HG02884 (cell line): ENCODE measurements at regions not wholly inside any gene's neighbourhood (a gene's known extent, or its start where the extent isn't known, plus 50 kb on each side); places are given as distances from the start of the nearest gene placed in this dataset.

ENCODE experiments used
- ATAC-seq: cut with Tn5 transposase; IDR thresholded peaks from one replicate; pipeline ENCODE4 v1.9.1; 2021; ENCODE audit warnings: mild to moderate bottlenecking, moderate library complexity; ENCODE audit not compliant: unreplicated experiment

GRCh38 chr22:49240016-49240380, 587.7 kb downstream of the BRD1 start:
- no peak for ATAC-seq

GRCh38 chr22:49239264-49240015, 588.2 kb downstream of the BRD1 start:
- no peak for ATAC-seq

DNA sequence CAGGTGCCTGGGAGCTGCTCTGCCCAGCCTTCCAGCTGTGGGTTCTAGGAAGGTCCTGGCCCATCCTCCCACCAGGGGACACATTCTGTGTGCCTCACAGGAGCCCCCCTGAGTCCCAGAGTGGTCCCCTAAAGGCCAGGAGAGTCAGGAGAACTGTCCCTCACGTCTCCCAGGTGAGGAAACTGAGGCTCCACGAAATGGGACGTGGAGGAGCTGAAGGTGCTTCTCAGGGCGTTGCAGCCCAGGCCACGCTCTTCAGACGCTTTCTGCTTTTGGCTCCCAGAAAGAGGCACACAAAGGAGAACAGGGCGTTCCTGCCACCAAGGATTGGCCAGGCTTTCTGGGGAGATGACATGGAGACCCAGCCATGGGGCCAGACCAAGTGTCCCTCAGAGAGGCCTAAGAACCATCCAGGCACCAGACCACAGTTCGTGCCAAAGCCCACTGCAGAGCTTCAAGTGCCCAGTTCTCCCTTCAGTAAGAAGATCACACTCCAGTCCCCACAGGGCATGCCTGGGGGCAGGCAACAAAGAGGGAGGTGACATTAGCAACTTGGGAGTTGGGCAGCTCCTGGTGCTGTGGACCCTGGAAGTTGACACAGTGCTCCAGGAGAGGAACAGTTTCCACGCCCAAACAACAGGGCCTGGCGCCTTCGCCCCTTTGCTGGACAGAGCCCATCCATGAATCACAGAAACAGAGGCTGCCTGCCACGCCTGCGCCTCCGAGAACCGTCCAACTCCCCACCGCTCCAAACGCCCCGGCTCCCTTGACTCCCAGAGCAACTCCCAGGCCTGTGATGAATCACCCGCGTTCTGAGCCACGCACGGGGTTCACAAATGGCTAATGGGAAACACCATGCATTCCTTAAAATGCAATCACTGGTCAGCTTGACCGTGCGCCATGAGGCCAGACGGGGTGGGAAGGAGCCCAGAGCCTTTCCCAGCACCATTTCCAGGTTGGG, 589.2 kb downstream of the BRD1 start:
- ATAC-seq: no peak

DNA sequence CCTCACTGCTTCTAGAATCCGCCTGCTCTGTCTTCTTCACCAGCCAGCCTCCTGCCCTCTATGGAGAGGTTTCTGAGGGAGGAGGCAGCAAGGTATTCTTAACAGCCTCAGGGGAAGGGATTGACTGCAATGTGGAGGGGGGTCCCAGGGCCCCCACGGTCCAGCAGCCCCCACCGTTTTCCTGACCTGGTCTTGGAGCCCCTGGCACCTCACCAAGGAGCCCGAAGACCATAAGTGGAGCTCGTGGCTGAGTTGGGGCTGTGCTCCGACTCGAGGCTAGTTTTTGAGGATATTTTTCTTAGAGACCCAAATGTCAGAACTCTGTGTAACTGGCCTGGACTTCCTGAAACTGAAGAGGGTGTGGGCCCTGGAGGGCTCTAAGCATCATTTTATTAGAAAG, 590.0 kb downstream of the BRD1 start:
- no peak for ATAC-seq

DNA sequence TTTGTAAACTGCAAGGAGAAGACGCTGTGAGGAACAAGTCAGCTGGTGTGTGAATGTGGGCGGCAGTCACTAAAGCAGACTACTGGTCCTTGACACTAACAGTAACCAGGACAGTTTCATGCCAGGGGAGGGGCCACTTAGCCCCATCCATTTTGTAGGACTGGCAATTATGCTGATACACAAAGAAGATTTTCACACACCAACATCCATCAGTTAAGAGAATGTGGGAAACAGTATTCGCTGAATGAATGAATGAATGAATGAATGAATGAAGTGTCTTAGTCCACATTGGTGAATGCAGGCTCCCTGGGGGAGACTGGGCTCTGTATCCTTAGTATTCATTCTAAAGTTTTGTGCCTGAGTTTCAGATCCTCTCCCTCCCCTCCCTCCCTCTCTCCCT, 590.4 kb downstream of the BRD1 start:
- ATAC-seq: no peak

DNA sequence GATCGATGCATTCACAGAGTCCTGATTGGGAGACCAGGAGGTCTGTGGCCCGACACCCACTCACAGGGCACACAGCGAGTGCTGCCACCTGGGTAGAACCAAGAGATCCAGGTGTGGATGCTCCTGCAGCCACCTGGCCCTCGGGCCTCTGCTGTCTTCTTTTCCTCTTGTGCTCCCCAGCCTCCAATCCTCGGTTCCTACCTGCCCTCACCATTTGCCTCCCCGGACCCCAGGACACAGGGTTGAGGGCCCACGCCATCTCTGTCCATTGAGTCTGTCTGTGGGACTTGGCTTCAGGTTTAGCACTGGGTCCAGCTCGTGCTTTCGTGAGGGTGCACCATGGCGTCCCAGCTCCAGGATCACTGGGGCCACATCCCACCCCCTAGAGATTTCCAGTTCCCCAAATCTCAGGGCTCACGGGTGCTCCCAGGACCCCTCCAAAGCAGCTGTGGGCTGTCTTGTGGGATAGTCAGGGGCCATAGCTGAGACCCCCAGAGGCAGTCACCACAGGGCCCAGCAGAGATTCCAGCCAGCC, 591.1 kb downstream of the BRD1 start:
- no peak for ATAC-seq

DNA sequence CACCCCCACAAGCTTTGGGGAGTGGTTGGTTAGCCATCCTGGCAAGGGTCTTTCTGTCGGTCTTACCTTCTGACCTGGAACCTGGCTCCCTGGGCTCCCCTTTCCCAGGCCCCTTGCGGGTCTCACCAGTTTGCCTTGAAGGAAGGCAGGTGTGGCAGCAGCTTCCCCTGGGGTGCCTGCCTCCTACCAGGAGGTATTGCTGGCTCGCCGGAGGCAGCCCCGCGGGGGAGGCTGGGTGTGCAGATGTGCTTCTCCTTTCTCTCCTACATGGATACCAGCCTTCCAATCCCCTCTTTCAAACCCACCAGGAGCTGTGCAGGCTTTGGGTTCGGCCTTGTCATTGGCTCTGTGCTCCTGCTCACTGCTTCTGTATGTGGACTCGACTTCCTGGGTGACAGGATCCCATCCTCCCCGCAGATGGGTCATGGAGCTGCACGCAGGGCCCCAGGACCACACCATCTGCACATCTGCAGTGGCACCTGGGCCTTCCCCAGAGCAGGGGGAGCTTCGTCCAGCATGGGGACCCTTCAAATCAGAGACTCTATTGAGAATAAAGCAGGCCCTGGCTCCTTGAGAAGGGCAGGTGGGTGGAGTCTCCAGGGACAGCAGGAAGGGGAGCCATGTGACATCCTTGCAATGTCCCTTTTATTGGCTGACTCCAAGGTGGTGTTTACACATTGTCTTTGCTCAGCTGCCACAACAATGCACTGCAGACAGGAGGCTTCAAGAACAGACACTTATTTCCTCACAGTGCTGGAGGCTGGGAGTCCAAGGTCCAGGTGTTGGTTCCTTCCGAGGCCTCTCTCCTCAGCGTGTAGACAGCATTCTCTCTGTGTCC, 592.0 kb downstream of the BRD1 start:
- no peak for ATAC-seq

GRCh38 chr22:49234459-49234858, 593.2 kb downstream of the BRD1 start:
- no peak for ATAC-seq

- no peak for ATAC-seq
Measured at GRCh38 chr22:49233507-49234100, 594.1 kb downstream of the BRD1 start.

- ATAC-seq: no peak
Measured at GRCh38 chr22:49232319-49233067, 595.2 kb downstream of the BRD1 start.

DNA sequence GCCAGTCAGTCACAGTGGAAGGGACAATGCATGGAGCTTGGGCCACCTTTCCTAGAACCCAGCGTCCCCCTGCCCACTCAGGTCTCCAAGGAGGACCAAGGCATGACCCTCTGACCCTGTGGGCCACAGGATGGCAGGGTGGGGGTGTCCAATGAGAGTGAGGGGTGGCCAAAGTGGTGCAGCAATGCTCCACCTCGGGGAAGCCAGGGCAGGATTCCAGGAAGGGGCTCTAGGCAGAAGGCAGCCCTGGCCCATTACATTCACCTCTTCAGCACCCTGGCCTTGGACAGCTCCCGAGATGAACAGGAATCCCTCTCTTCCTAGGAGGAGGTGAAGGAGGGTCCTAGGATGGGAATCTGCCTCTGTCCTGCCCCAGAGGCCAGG, 597.5 kb downstream of the BRD1 start:
- no peak for ATAC-seq

DNA sequence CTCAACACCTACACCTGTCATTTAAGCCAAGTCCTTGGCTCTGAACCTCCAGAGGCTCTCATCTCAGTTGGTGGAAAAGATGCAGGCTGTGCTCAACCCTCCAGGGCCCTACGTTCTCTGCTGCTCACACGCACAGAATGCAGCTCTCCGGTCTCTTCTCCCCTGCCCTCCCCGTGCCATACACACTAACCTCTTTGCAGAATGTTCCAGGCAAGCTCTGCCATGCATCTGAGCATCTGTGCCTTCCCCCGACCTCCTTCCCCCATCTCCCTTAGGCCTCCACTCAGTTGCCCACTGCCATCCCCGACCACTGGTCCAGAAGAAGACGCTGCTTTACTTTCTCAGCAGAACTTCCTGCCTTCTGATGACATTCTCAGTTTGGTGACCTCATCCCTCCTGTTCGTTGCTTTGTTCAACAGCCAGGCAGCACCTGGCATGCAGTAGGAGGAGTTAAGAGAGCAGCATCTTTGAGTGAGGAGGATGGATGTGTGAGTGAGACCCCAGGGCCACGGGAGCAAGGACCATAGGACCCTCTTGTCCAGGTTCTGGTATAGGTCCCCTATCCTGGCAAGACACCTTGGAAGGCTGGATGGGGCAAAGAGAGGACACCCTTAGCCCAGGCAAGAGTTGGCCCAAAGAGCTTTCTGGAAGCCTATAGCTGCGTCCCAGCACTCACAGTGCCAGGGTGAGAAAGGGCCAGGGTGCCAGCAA, 598.0 kb downstream of the BRD1 start:
- no peak for ATAC-seq

DNA sequence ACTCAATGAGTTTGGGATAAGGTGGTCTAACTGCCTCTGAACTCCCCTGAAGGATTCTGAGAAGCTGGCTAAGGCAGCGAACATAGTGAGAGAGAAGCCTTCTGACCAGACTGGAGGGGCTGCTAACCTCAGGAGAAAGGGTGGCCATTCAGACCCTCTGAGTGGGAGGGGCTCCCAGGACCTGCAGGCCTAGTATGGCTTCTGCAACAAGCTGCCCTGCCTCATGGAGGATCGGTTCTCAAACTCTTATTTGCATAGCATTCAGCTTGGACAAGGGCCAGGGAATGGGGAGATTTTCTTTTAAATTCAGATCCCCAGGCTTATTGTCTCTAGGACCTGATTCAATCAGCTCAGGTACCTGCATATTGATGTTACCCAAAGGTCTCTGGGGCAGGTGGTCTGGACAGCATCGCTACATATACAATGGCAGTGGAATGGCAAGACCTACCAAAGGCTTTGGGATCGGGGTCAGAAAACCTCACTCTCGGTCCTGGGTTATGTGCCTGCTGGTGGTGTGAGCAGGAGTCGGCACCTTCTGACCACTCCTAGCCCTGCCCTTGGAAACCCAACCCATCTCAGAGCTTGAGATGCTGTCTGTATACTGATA, 599.1 kb downstream of the BRD1 start:
- no peak for ATAC-seq

GRCh38 chr22:49227670-49228069, 600.0 kb downstream of the BRD1 start:
- no peak for ATAC-seq

DNA sequence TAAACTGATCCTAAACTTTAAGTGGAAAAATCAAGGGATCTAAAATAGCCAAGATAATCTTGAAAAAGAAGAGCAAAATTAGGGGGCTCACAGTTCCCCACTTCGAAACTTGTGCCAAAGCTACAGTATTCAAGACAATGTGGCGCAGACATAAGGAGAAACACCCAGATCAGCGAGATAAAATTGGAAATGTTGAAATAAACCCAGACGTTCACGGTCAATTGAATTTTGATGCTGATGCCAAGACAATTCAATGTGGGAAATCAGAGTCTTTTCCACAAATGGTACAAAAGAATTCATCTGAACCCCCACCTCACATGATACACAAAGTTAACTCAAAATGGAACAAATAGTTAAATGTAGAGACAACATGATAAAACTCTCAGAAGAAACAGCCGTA, 601.6 kb downstream of the BRD1 start:
- ATAC-seq: no peak

- ATAC-seq: no peak
Measured at GRCh38 chr22:49224243-49224642, 603.4 kb downstream of the BRD1 start.

- ATAC-seq: no peak
Measured at GRCh38 chr22:49218142-49218541, 609.5 kb downstream of the BRD1 start.

DNA sequence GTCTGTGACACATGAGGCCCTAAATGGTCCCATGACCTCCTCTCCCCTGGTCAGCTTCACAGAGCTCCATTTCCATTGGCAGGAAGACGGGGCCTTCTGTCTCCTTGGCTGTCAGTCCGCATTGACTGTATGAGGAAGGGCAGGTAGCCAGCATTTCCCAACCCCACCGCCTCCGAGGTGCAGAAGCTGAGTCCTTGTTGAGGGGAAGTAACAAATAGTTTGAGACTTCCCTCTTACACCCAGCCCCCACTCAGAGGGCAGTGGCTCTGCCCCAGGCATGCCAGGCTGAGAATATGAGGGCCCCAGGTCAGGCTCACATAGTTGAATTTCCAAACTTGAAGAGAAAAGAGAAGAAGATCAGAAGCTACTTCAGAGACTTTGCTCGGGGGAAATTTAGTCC, 611.1 kb downstream of the BRD1 start:
- ATAC-seq: no peak

DNA sequence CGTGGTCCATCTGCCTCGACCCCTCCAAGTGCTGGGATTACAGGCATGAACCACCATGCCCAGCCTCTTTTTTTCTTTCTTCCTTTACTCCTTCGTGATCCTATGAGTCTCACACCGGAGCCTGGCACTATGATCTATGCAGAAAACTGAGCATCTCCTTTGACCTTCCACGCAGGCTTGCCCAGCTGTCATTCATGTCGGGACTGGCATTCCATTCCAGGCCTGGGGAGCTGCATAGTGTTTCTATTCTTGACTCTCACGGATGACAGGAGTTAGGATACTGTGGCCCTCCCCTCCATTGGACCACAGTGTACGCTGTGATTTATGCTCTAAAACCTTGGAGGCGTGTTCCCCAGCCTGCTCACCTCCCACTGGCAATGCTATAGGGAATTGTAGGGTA, 611.8 kb downstream of the BRD1 start:
- no peak for ATAC-seq
